OCI-LY3 (cell line): ENCODE measurements at regions not wholly inside any gene's neighbourhood (a gene's known extent, or its start where the extent isn't known, plus 50 kb on each side); places are given as distances from the start of the nearest gene placed in this dataset.

ENCODE experiments used
- H2AFZ ChIP-seq: fragments of 200-600, 300-600 bp; shearing (Covaris generic); 2 replicates; pipeline ENCODE4 v1.6.0; 2014; ENCODE audit warnings: antibody characterized with exemption, low read depth, low read length
- H3K27ac ChIP-seq: fragments of 200-600, 300-600 bp; sonication (generic); 2 replicates; pipeline ENCODE4 v1.5.1; 2014; ENCODE audit warnings: mild to moderate bottlenecking, low read length, moderate library complexity, mixed read lengths
- H3K27me3 ChIP-seq: fragments of 200-600, 300-600 bp; sonication (generic); 2 replicates; pipeline ENCODE4 v1.6.1; 2014; ENCODE audit warnings: low read depth, low read length, mixed read lengths
- H3K36me3 ChIP-seq: fragments of 200-600, 300-600 bp; sonication (generic); replicated peaks from 2 replicates; pipeline ENCODE3; 2014; ENCODE audit warnings: low read depth, low read length, mixed read lengths
- H3K4me1 ChIP-seq: fragments of 300-600, 200-600 bp; sonication (generic); 2 replicates; pipeline ENCODE4 v1.6.1; 2014; ENCODE audit warnings: low read length, mixed read lengths
- H3K4me2 ChIP-seq: fragments of 200-600, 300-600 bp; sonication (generic); 2 replicates; pipeline ENCODE4 v1.6.1; 2014; ENCODE audit warnings: low read length, mixed read lengths
- H3K4me3 ChIP-seq: fragments of 300-600, 200-600 bp; sonication (generic); 2 replicates; pipeline ENCODE4 v1.5.1; 2014; ENCODE audit warnings: antibody characterized with exemption, mild to moderate bottlenecking, low read length, moderate library complexity
- H3K79me2 ChIP-seq: fragments of 300-600, 200-600 bp; shearing (Covaris generic); 2 replicates; pipeline ENCODE4 v1.6.1; 2014; ENCODE audit warnings: mild to moderate bottlenecking, low read length, mixed read lengths
- H3K9ac ChIP-seq: fragments of 300-600, 200-600 bp; shearing (Covaris generic); 2 replicates; pipeline ENCODE4 v1.6.0; 2014; ENCODE audit warnings: mild to moderate bottlenecking, low read length, moderate library complexity
- H3K9me3 ChIP-seq: fragments of 200-600, 300-600 bp; shearing (Covaris generic); 2 replicates; pipeline ENCODE4 v1.6.1; 2014; ENCODE audit warnings: low read length, mixed read lengths; ENCODE audit not compliant: insufficient read depth
- H4K20me1 ChIP-seq: fragments of 200-600, 300-600 bp; sonication (generic); 2 replicates; pipeline ENCODE4 v1.6.1; 2016; ENCODE audit warnings: low read length, mixed read lengths; ENCODE audit not compliant: insufficient read depth
- CTCF ChIP-seq: fragments of 200-600, 300-600 bp; sonication (generic); IDR thresholded peaks from 2 replicates; pipeline ENCODE4 v1.5.1; 2014; ENCODE audit warnings: antibody characterized with exemption, low read length, low read depth
- EZH2phosphoT487 ChIP-seq: fragments of 200-600 bp; shearing (Covaris generic); IDR thresholded peaks from 2 replicates; pipeline ENCODE4 v1.6.1; 2018; ENCODE audit warnings: antibody characterized with exemption, mixed run types, low read depth

- TF ChIP-seq CTCF (no peak), EZH2phosphoT487 (no peak)
- H3K79me2 ChIP-seq = no peaks in the 10 kb centered on the region
- H3K27ac ChIP-seq = no peak overlapping the region
- H3K9me3 ChIP-seq = no peaks in the 10 kb centered on the region
- no peaks in the 10 kb centered on the region for H3K27me3 ChIP-seq
- no peak overlapping the region for H3K4me3 ChIP-seq
- no peaks in the 10 kb centered on the region for H4K20me1 ChIP-seq
- no peak overlapping the region for H3K4me2 ChIP-seq
- H2AFZ ChIP-seq = no peak overlapping the region
- no peaks in the 10 kb centered on the region for H3K4me1 ChIP-seq
- H3K9ac ChIP-seq = no peak overlapping the region
- no peaks in the 10 kb centered on the region for H3K36me3 ChIP-seq
Observed at GRCh38 chr6:168725802-168726201, 284.8 kb downstream of the SMOC2 start.

- Histone ChIP-seq H3K4me1 (no peaks in the 10 kb centered on the region), H2AFZ (no peak overlapping the region), H3K36me3 (no peaks in the 10 kb centered on the region), H3K9ac (no peak overlapping the region), H3K9me3 (no peaks in the 10 kb centered on the region), H3K27ac (no peak overlapping the region), H3K79me2 (no peaks in the 10 kb centered on the region), H3K27me3 (no peaks in the 10 kb centered on the region), H4K20me1 (no peaks in the 10 kb centered on the region), H3K4me3 (no peak overlapping the region), H3K4me2 (no peak overlapping the region)
- no peak for TF ChIP-seq EZH2phosphoT487
- no peak for TF ChIP-seq CTCF
Observed at GRCh38 chr6:168724669-168725570, 283.9 kb downstream of the SMOC2 start.

GRCh38 chr6:168724033-168724432 lies 283.0 kb downstream of the SMOC2 start:
- H3K27ac ChIP-seq = no peak overlapping the region
- no peaks in the 10 kb centered on the region for H3K9me3 ChIP-seq
- H3K36me3 ChIP-seq = no peaks in the 10 kb centered on the region
- H4K20me1 ChIP-seq = no peaks in the 10 kb centered on the region
- H3K4me1 ChIP-seq = no peaks in the 10 kb centered on the region
- no peaks in the 10 kb centered on the region for H3K79me2 ChIP-seq
- no peak overlapping the region for H3K4me2 ChIP-seq
- no peak overlapping the region for H2AFZ ChIP-seq
- H3K9ac ChIP-seq = no peak overlapping the region
- no peak overlapping the region for H3K4me3 ChIP-seq
- TF ChIP-seq CTCF = no peak
- TF ChIP-seq EZH2phosphoT487 = no peak
- H3K27me3 ChIP-seq = no peaks in the 10 kb centered on the region

GRCh38 chr6:168722397-168722796 lies 281.4 kb downstream of the SMOC2 start:
- Histone ChIP-seq H3K9me3 (no peaks in the 10 kb centered on the region), H3K4me1 (no peaks in the 10 kb centered on the region), H3K4me3 (no peak overlapping the region), H4K20me1 (no peaks in the 10 kb centered on the region), H3K4me2 (no peak overlapping the region), H3K9ac (no peak overlapping the region), H3K36me3 (no peaks in the 10 kb centered on the region), H2AFZ (no peak overlapping the region), H3K27me3 (no peaks in the 10 kb centered on the region), H3K27ac (no peak overlapping the region), H3K79me2 (no peaks in the 10 kb centered on the region)
- no peak for TF ChIP-seq CTCF
- no peak for TF ChIP-seq EZH2phosphoT487
